NB4 (cell line): ENCODE measurements at regions not wholly inside any gene's neighbourhood (a gene's known extent, or its start where the extent isn't known, plus 50 kb on each side); places are given as distances from the start of the nearest gene placed in this dataset.

Source experiments
- CTCF ChIP-seq: IDR thresholded peaks from one replicate; pipeline ENCODE4 v1.5.1; 2012; ENCODE audit warnings: low read depth, low read length
- MAX ChIP-seq: IDR thresholded peaks from 2 replicates; pipeline ENCODE4 v1.6.1; 2011; ENCODE audit warnings: low read depth, low read length
- MYC ChIP-seq: IDR thresholded peaks from 2 replicates; pipeline ENCODE4 v1.6.1; 2011; ENCODE audit warnings: low read depth, low read length
- POLR2A ChIP-seq: IDR thresholded peaks from 2 replicates; pipeline ENCODE4 v1.6.1; 2011; ENCODE audit warnings: mild to moderate bottlenecking; ENCODE audit not compliant: insufficient read length; ENCODE audit errors: extremely low read depth

DNA sequence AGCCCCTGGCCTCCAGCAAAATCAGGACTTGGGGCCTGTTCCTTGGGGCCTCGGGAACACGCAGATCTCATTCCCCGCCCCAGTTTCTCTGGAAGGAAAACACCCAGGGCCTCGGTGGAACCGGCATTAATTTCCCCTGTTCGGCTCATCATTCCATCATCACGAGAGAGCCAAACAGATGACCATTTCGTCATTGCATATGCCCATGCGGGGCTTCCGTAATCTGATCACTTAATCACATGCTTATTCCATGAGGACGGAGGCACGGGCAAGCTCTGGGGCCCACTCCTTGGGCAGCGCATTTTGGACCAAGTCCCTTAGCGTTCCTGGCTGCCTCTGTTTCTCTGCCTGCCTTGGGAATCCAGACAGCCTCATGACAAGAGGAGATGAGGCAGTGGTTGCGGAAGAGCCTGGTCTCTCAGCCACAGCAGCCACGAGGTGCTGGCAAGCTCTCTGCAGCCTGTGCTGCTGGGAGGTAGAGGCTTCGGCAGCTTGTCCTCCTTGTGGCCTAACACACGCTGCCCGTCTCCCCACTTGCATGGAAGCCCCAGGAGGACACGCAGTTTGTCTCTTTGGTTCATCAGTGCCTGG lies 65.0 kb upstream of the IER5L start:
- no peak for TF ChIP-seq CTCF
- no peak for TF ChIP-seq POLR2A
- TF ChIP-seq MAX: no peak
- no peak for TF ChIP-seq MYC
